H9 (cell line): ENCODE measurements at regions not wholly inside any gene's neighbourhood (a gene's known extent, or its start where the extent isn't known, plus 50 kb on each side); places are given as distances from the start of the nearest gene placed in this dataset.

Experiments
- DNase-seq: peaks from one replicate; pipeline ENCODE4 v3.0.0-alpha.2; 2017
- H2AFZ ChIP-seq: one replicate; pipeline ENCODE4 v1.6.1; 2013; ENCODE audit warnings: mild to moderate bottlenecking, low read length, control low read depth, moderate library complexity
- H2AK5ac ChIP-seq: 2 replicates; pipeline ENCODE4 v1.6.1; 2013; ENCODE audit warnings: low read length, control low read depth, mixed read lengths; ENCODE audit not compliant: insufficient read length
- H2BK120ac ChIP-seq: one replicate; pipeline ENCODE4 v1.6.1; 2013; ENCODE audit warnings: low read depth, mild to moderate bottlenecking, low read length, control low read depth, inconsistent platforms; ENCODE audit not compliant: poor library complexity, severe bottlenecking
- H2BK12ac ChIP-seq: 2 replicates; pipeline ENCODE4 v1.6.1; 2013; ENCODE audit warnings: low read length, control low read depth, mixed read lengths, low read depth; ENCODE audit not compliant: insufficient read length
- H2BK15ac ChIP-seq: 2 replicates; pipeline ENCODE4 v1.6.1; 2013; ENCODE audit warnings: low read depth, low read length, control low read depth
- H2BK20ac ChIP-seq: one replicate; pipeline ENCODE4 v1.6.1; 2013; ENCODE audit warnings: low read depth, mild to moderate bottlenecking, low read length, control low read depth, inconsistent platforms; ENCODE audit not compliant: poor library complexity, severe bottlenecking
- H2BK5ac ChIP-seq: 2 replicates; pipeline ENCODE4 v1.6.1; 2013; ENCODE audit warnings: low read length, control low read depth, mixed read lengths; ENCODE audit not compliant: insufficient read length
- H3K14ac ChIP-seq: 2 replicates; pipeline ENCODE4 v1.6.1; 2013; ENCODE audit warnings: low read length, control low read depth; ENCODE audit not compliant: insufficient read depth
- H3K18ac ChIP-seq: 2 replicates; pipeline ENCODE4 v1.6.1; 2013; ENCODE audit warnings: low read depth, mild to moderate bottlenecking, mixed read lengths, low read length, control low read depth; ENCODE audit not compliant: insufficient read length
- H3K23ac ChIP-seq: 2 replicates; pipeline ENCODE4 v1.6.1; 2013; ENCODE audit warnings: low read length, control low read depth, mixed read lengths, low read depth; ENCODE audit not compliant: insufficient read length
- H3K23me2 ChIP-seq: 2 replicates; pipeline ENCODE4 v1.6.1; 2013; ENCODE audit warnings: low read depth, mild to moderate bottlenecking, mixed read lengths, low read length, control low read depth; ENCODE audit not compliant: insufficient read length, poor library complexity, severe bottlenecking
- H3K27ac ChIP-seq: 2 replicates; pipeline ENCODE4 v1.5.1; 2013; ENCODE audit warnings: low read length, control low read depth, mixed read lengths, low read depth; ENCODE audit not compliant: insufficient read length
- H3K27me3 ChIP-seq: 2 replicates; pipeline ENCODE4 v1.6.1; 2013; ENCODE audit warnings: low read length, control low read depth, inconsistent platforms; ENCODE audit not compliant: insufficient read depth
- H3K4ac ChIP-seq: 2 replicates; pipeline ENCODE4 v1.6.1; 2013; ENCODE audit warnings: low read depth, mild to moderate bottlenecking, control low read depth, inconsistent platforms, low read length, moderate library complexity
- H3K4me1 ChIP-seq: 2 replicates; pipeline ENCODE4 v1.6.1; 2013; ENCODE audit warnings: low read length, control low read depth, inconsistent platforms; ENCODE audit not compliant: insufficient read depth
- H3K4me2 ChIP-seq: 2 replicates; pipeline ENCODE4 v1.6.1; 2013; ENCODE audit warnings: low read length, control low read depth, mixed read lengths; ENCODE audit not compliant: insufficient read length, insufficient read depth
- H3K56ac ChIP-seq: 2 replicates; pipeline ENCODE4 v1.6.1; 2013; ENCODE audit warnings: low read depth, mild to moderate bottlenecking, mixed read lengths, low read length, control low read depth; ENCODE audit not compliant: insufficient read length
- H3K79me1 ChIP-seq: 2 replicates; pipeline ENCODE4 v1.6.1; 2013; ENCODE audit warnings: low read depth, mild to moderate bottlenecking, moderate library complexity, low read length, control low read depth, inconsistent platforms; ENCODE audit not compliant: insufficient read depth, poor library complexity, severe bottlenecking
- H3K79me2 ChIP-seq: 2 replicates; pipeline ENCODE4 v1.6.1; 2013; ENCODE audit warnings: low read length, control low read depth, inconsistent platforms; ENCODE audit not compliant: insufficient read depth
- H3K9ac ChIP-seq: 2 replicates; pipeline ENCODE4 v1.6.1; 2013; ENCODE audit warnings: low read length, control low read depth, mixed read lengths; ENCODE audit not compliant: insufficient read length; ENCODE audit errors: extremely low read depth
- H3K9me3 ChIP-seq: one replicate; pipeline ENCODE4 v1.6.1; 2013; ENCODE audit warnings: low read depth, low read length, inconsistent platforms; ENCODE audit not compliant: control insufficient read depth
- H3T11ph ChIP-seq: one replicate; pipeline ENCODE4 v1.6.1; 2013; ENCODE audit warnings: mild to moderate bottlenecking, low read length, control low read depth, inconsistent platforms
- H4K20me1 ChIP-seq: one replicate; pipeline ENCODE4 v1.6.1; 2013; ENCODE audit not compliant: control insufficient read depth, insufficient read length, insufficient read depth
- H4K5ac ChIP-seq: 2 replicates; pipeline ENCODE4 v1.6.1; 2013; ENCODE audit warnings: low read depth, mild to moderate bottlenecking, mixed read lengths, low read length, control low read depth; ENCODE audit not compliant: insufficient read length
- H4K8ac ChIP-seq: replicated peaks from 2 replicates; pipeline ENCODE4 v1.6.1; 2013; ENCODE audit warnings: low read length, control low read depth, mixed read lengths, low read depth; ENCODE audit not compliant: insufficient read length
- H4K91ac ChIP-seq: 2 replicates; pipeline ENCODE4 v1.6.1; 2013; ENCODE audit warnings: low read depth, mild to moderate bottlenecking, moderate library complexity, mixed read lengths, low read length, control low read depth; ENCODE audit not compliant: insufficient read length
- H3K27ac Mint-ChIP-seq, 3 experiments: 2 replicates in 2 of 3; 3 replicates in 1 of 3; pipeline ENCODE4 v1.8.0; 2020 to 2021; ENCODE audit warnings: mixed read lengths in 3 of 3, mild to moderate bottlenecking in 1 of 3, moderate library complexity in 1 of 3
- H3K27me3 Mint-ChIP-seq: 2 replicates; pipeline ENCODE4 v1.8.0; 2021; ENCODE audit warnings: low read depth, mild to moderate bottlenecking, moderate library complexity, mixed read lengths
- H3K36me3 Mint-ChIP-seq, 3 experiments: 2 replicates in 2 of 3; 3 replicates in 1 of 3; pipeline ENCODE4 v1.8.0; 2020 to 2021; ENCODE audit warnings: low read depth in 3 of 3, mixed read lengths in 3 of 3; ENCODE audit not compliant: insufficient read depth in 1 of 3
- H3K4me1 Mint-ChIP-seq, 2 experiments: 2 replicates each; pipeline ENCODE4 v1.8.0; 2020; ENCODE audit warnings: mixed read lengths in 2 of 2
- H3K4me3 Mint-ChIP-seq, 2 experiments: 2 replicates in 1 of 2; 3 replicates in 1 of 2; pipeline ENCODE4 v1.8.0; 2020 to 2021; ENCODE audit warnings: mild to moderate bottlenecking in 2 of 2, mixed read lengths in 2 of 2, moderate library complexity in 1 of 2
- H3K9me3 Mint-ChIP-seq, 2 experiments: 2 replicates in 1 of 2; 3 replicates in 1 of 2; pipeline ENCODE4 v1.8.0; 2020; ENCODE audit warnings: mild to moderate bottlenecking in 2 of 2, mixed read lengths in 2 of 2, moderate library complexity in 1 of 2
- CTCF ChIP-seq: fragments of 200-600 bp; sonication (generic); conservative IDR thresholded peaks from 3 replicates; pipeline ENCODE4 v1.8.0; 2021; ENCODE audit warnings: antibody characterized with exemption, mild to moderate bottlenecking
- WGBS: extraction: QIAGEN DNeasy Blood & Tissue Kit; methylation state at CpG from one replicate; pipeline ENCODE4 v1.1.7; 2013; ENCODE audit warnings: missing lambda C conversion rate, low lambda C conversion rate, mixed read lengths; ENCODE audit not compliant: insufficient read length; ENCODE audit errors: extremely low coverage; 5-methylcytosine and 5-hydroxymethylcytosine counted together

- H2BK15ac ChIP-seq, result no peak overlapping the region
- no peak overlapping the region for H2BK12ac ChIP-seq
- no peaks in the 10 kb centered on the region for H3K23me2 ChIP-seq
- no peak overlapping the region for H2BK20ac ChIP-seq
- H2AFZ ChIP-seq, result no peak overlapping the region
- no CpG with 5 or more reads among the region's 5 CpGs for WGBS
- H2BK120ac ChIP-seq, result no peak overlapping the region
- TF ChIP-seq CTCF, result no peak
- H3K56ac ChIP-seq, result no peak overlapping the region
- no peaks in the 10 kb centered on the region for H4K20me1 ChIP-seq
- no peaks in the 10 kb centered on the region for H3K27me3 ChIP-seq
- Mint-ChIP-seq H3K9me3 (no peaks in the 10 kb centered on the region; a peak in 1 of 5 replicates), H3K4me3 (no peak overlapping the region), H3K27me3 (no peaks in the 10 kb centered on the region; the same call in 1 of the 2 replicates), H3K4me1 (peaks cover 4 to 5% of the 10 kb centered on the region in 2 experiments; a peak in 1 of 4 replicates), H3K36me3 (no peaks in the 10 kb centered on the region), H3K27ac (no peak overlapping the region)
- no peak overlapping the region for H3K4ac ChIP-seq
- H3K79me2 ChIP-seq, result no peaks in the 10 kb centered on the region
- H3K79me1 ChIP-seq, result no peaks in the 10 kb centered on the region
- no peak overlapping the region for H3T11ph ChIP-seq
- no peak overlapping the region for H2BK5ac ChIP-seq
- H3K27ac ChIP-seq, result no peak overlapping the region
- H3K4me1 ChIP-seq, result 0 out of 2 replicates have a peak, but pooled peaks cover 4% of the 10 kb centered on the region
- no peak overlapping the region for H3K23ac ChIP-seq
- H3K4me2 ChIP-seq, result no peak overlapping the region
- peak; percentile 51 for DNase-seq
- H3K9ac ChIP-seq, result no peak overlapping the region
- H4K8ac ChIP-seq, result no peak overlapping the region
- H3K18ac ChIP-seq, result no peak overlapping the region
- H3K9me3 ChIP-seq, result no peaks in the 10 kb centered on the region
- no peak overlapping the region for H2AK5ac ChIP-seq
- H4K5ac ChIP-seq, result no peak overlapping the region
- no peak overlapping the region for H4K91ac ChIP-seq
- no peak overlapping the region for H3K14ac ChIP-seq
Observed at GRCh38 chr7:25395976-25396375, 167.7 kb upstream of the NPVF start.
